ENCODE measurements at regions not wholly inside any gene's neighbourhood (a gene's known extent, or its start where the extent isn't known, plus 50 kb on each side); places are given as distances from the start of the nearest gene placed in this dataset.

GRCh38 chr16:65888201-65888600 lies 478.3 kb upstream of the CDH5 start:
- DNase-seq (ENCODE audit: low read depth in 2 of 3, low spot score in 2 of 3) = no peak

GRCh38 chr16:65884018-65884417 lies 482.5 kb upstream of the CDH5 start:
- DNase-seq (ENCODE audit: low read depth in 2 of 3, low spot score in 2 of 3) = no peak

- no peak for DNase-seq (ENCODE audit: low read depth in 2 of 3, low spot score in 2 of 3)
Measured at GRCh38 chr16:65878347-65878746, 488.1 kb upstream of the CDH5 start.

GRCh38 chr16:65876624-65877023 lies 489.9 kb upstream of the CDH5 start:
- no peak for DNase-seq (ENCODE audit: low read depth in 2 of 3, low spot score in 2 of 3)

GRCh38 chr16:65876056-65876408 lies 490.5 kb upstream of the CDH5 start:
- no peak for DNase-seq (ENCODE audit: low read depth in 2 of 3, low spot score in 2 of 3)

GRCh38 chr16:65875381-65876055 lies 491.0 kb upstream of the CDH5 start:
- DNase-seq (ENCODE audit: low read depth in 2 of 3, low spot score in 2 of 3) = no peak

- DNase-seq (ENCODE audit: low read depth in 2 of 3, low spot score in 2 of 3) = no peak
Measured at GRCh38 chr16:65869261-65869660, 497.2 kb upstream of the CDH5 start.

- DNase-seq (ENCODE audit: low read depth in 2 of 3, low spot score in 2 of 3) = no peak
Measured at GRCh38 chr16:65867276-65867960, 499.1 kb upstream of the CDH5 start.

- DNase-seq (ENCODE audit: low read depth in 2 of 3, low spot score in 2 of 3) = no peak
Measured at GRCh38 chr16:65863236-65863635, 503.3 kb upstream of the CDH5 start.

- no peak for DNase-seq (ENCODE audit: low read depth in 2 of 3, low spot score in 2 of 3)
Measured at GRCh38 chr16:65861131-65861731, 505.3 kb upstream of the CDH5 start.

GRCh38 chr16:65855171-65856145 lies 511.0 kb upstream of the CDH5 start:
- no peak for DNase-seq (ENCODE audit: low read depth in 2 of 3, low spot score in 2 of 3)

- DNase-seq (ENCODE audit: low read depth in 2 of 3, low spot score in 2 of 3) = no peak
Measured at GRCh38 chr16:65846210-65846602, 520.3 kb upstream of the CDH5 start.

GRCh38 chr16:65845466-65846209 lies 520.9 kb upstream of the CDH5 start:
- no peak for DNase-seq (ENCODE audit: low read depth in 2 of 3, low spot score in 2 of 3)

- no peak for DNase-seq (ENCODE audit: low read depth in 2 of 3, low spot score in 2 of 3)
Measured at GRCh38 chr16:65843941-65844340, 522.5 kb upstream of the CDH5 start.

- no peak for DNase-seq (ENCODE audit: low read depth in 2 of 3, low spot score in 2 of 3)
Measured at GRCh38 chr16:65842067-65842466, 524.4 kb upstream of the CDH5 start.

- no peak for DNase-seq (ENCODE audit: low read depth in 2 of 3, low spot score in 2 of 3)
Measured at GRCh38 chr16:65838001-65838400, 528.5 kb upstream of the CDH5 start.

- no peak for DNase-seq (ENCODE audit: low read depth in 2 of 3, low spot score in 2 of 3)
Measured at GRCh38 chr16:65837464-65837863, 529.0 kb upstream of the CDH5 start.

- DNase-seq (ENCODE audit: low read depth in 2 of 3, low spot score in 2 of 3) = no peak
Measured at GRCh38 chr16:65834688-65835087, 531.8 kb upstream of the CDH5 start.

- no peak for DNase-seq (ENCODE audit: low read depth in 2 of 3, low spot score in 2 of 3)
Measured at GRCh38 chr16:65833171-65833871, 533.2 kb upstream of the CDH5 start.

- DNase-seq (ENCODE audit: low read depth in 2 of 3, low spot score in 2 of 3) = no peak
Measured at GRCh38 chr16:65832679-65833078, 533.8 kb upstream of the CDH5 start.

All from hematopoietic multipotent progenitor cell (in vitro differentiated cells).